ENCODE measurements at regions not wholly inside any gene's neighbourhood (a gene's known extent, or its start where the extent isn't known, plus 50 kb on each side); places are given as distances from the start of the nearest gene placed in this dataset.

DNA sequence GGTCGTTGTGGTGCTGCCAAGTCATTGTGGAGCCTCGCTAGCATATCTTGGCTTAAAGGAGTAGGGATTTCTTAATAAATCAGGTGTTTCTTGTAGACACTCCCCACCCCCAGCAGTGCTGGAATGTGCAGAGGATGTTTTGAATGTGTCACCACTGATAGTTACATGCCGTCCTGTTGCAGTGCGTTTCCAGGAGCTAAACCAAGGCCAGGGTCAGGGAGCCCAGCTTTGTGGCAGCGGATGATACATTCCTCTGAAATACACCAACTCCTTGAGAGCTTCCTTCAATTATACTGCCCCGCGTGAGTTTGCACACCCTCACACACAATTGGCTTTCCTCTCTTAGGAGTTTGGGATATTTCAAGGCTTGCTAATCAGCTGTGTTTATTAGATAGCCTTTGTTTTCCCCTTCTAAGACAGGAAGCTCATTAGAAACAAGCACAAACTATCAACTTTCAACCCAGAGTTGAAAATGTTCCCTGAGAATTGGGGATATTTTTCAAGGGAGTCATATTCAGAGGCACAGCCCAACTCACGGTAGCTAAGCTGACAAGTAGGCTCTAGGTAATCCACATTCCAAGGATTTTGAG is 154.9 kb downstream of the C12orf75 start:
- TF ChIP-seq RAD21 (IDR thresholded peaks at IDR 0.05; ENCODE audit: insufficient read depth, low read depth, low read length) (no peak), NFYB (IDR thresholded peaks at IDR 0.05; ENCODE audit: insufficient read depth, low read depth, low read length) (no peak), POLR2A (IDR thresholded peaks at IDR 0.05; ENCODE audit: low read depth, low read length) (no peak)
- TF ChIP-seq, protein P1, sequence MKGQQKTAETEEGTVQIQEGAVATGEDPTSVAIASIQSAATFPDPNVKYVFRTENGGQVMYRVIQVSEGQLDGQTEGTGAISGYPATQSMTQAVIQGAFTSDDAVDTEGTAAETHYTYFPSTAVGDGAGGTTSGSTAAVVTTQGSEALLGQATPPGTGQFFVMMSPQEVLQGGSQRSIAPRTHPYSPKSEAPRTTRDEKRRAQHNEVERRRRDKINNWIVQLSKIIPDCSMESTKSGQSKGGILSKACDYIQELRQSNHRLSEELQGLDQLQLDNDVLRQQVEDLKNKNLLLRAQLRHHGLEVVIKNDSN (IDR thresholded peaks at IDR 0.05; ENCODE audit: borderline replicate concordance, extremely low read length, insufficient read depth, low read depth, low read length) = no peak
- TF ChIP-seq, protein P2, sequence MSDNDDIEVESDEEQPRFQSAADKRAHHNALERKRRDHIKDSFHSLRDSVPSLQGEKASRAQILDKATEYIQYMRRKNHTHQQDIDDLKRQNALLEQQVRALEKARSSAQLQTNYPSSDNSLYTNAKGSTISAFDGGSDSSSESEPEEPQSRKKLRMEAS (IDR thresholded peaks at IDR 0.05; ENCODE audit: low read depth, low read length) = no peak
- TF ChIP-seq, protein P3, sequence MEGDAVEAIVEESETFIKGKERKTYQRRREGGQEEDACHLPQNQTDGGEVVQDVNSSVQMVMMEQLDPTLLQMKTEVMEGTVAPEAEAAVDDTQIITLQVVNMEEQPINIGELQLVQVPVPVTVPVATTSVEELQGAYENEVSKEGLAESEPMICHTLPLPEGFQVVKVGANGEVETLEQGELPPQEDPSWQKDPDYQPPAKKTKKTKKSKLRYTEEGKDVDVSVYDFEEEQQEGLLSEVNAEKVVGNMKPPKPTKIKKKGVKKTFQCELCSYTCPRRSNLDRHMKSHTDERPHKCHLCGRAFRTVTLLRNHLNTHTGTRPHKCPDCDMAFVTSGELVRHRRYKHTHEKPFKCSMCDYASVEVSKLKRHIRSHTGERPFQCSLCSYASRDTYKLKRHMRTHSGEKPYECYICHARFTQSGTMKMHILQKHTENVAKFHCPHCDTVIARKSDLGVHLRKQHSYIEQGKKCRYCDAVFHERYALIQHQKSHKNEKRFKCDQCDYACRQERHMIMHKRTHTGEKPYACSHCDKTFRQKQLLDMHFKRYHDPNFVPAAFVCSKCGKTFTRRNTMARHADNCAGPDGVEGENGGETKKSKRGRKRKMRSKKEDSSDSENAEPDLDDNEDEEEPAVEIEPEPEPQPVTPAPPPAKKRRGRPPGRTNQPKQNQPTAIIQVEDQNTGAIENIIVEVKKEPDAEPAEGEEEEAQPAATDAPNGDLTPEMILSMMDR (IDR thresholded peaks at IDR 0.05 in 2 of 3, conservative IDR thresholded peaks at IDR 0.05 in 1 of 3; ENCODE audit: control insufficient read depth in 2 of 3, extremely low read depth in 1 of 3, insufficient read depth in 1 of 3, low read depth in 3 of 3, low read length in 3 of 3) = no peak
